Ascending aorta (tissue), 2 donors: ENCODE measurements at regions not wholly inside any gene's neighbourhood (a gene's known extent, or its start where the extent isn't known, plus 50 kb on each side); places are given as distances from the start of the nearest gene placed in this dataset.

Experiments
- DNase-seq, 2 donors: peaks; one replicate each; pipeline ENCODE4 v3.0.0-alpha.2; 2019; ENCODE audit warnings: low spot score in 2 of 2
- H3K27ac ChIP-seq, 2 donors: fragments of 200-600 bp; sonication (generic); one replicate each; pipeline ENCODE4 v1.5.1; 2016 to 2017; ENCODE audit warnings: mild to moderate bottlenecking in 1 of 2
- H3K27me3 ChIP-seq: fragments of 200-600 bp; sonication (generic); one replicate; pipeline ENCODE4 v1.5.1; 2017
- H3K36me3 ChIP-seq, 2 donors: fragments of 200-600 bp; sonication (generic); one replicate each; pipeline ENCODE4 v1.5.1; 2016
- H3K4me1 ChIP-seq, 2 donors: fragments of 200-600 bp; sonication (generic); one replicate each; pipeline ENCODE4 v1.5.1; 2016 to 2017; ENCODE audit warnings: mild to moderate bottlenecking in 1 of 2
- H3K4me3 ChIP-seq, 2 donors: fragments of 200-600 bp; sonication (generic); one replicate each; pipeline ENCODE4 v1.5.1; 2016 to 2017; ENCODE audit warnings: mild to moderate bottlenecking in 1 of 2
- H3K9me3 ChIP-seq, 2 donors: fragments of 200-600 bp; sonication (generic); one replicate each; pipeline ENCODE4 v1.5.1; 2016
- CTCF ChIP-seq, 3 experiments: fragments of 200-600 bp in 2 of 3; fragments of 450-650 bp in 1 of 3; sonication (generic) in 2 of 3; IDR thresholded peaks; one replicate each; pipeline ENCODE4 v1.5.1; 2016 to 2019; ENCODE audit warnings: antibody characterized with exemption in 3 of 3, mild to moderate bottlenecking in 1 of 3, moderate library complexity in 1 of 3
- intact Hi-C: fragments of 100-400 bp; cut with DNase I; formaldehyde crosslinking; loops from one replicate; pipeline ENCODE4 v1.15.1; 2023

GRCh38 chr2:184205048-184205596, 393.2 kb upstream of the ZNF804A start:
- H3K27ac ChIP-seq = no peak overlapping the region
- intact Hi-C loops = no loop called here
- DNase-seq = no peak
- no peak overlapping the region for H3K4me3 ChIP-seq
- no peak for TF ChIP-seq CTCF (IDR thresholded peaks at IDR 0.05)
- H3K9me3 ChIP-seq = no peaks in the 10 kb centered on the region
- no peaks in the 10 kb centered on the region for H3K27me3 ChIP-seq
- no peaks in the 10 kb centered on the region for H3K4me1 ChIP-seq
- no peaks in the 10 kb centered on the region for H3K36me3 ChIP-seq

- H3K4me3 ChIP-seq = no peak overlapping the region
- no peak for TF ChIP-seq CTCF (IDR thresholded peaks at IDR 0.05)
- H3K27ac ChIP-seq = no peak overlapping the region
- H3K9me3 ChIP-seq = no peaks in the 10 kb centered on the region
- intact Hi-C loops = no loop called here
- no peaks in the 10 kb centered on the region for H3K27me3 ChIP-seq
- no peak for DNase-seq
- H3K36me3 ChIP-seq = no peaks in the 10 kb centered on the region
- H3K4me1 ChIP-seq = no peaks in the 10 kb centered on the region
Measured at GRCh38 chr2:184206045-184206444, 392.3 kb upstream of the ZNF804A start.

- H3K4me1 ChIP-seq = no peaks in the 10 kb centered on the region
- no peak overlapping the region for H3K27ac ChIP-seq
- H3K27me3 ChIP-seq = no peaks in the 10 kb centered on the region
- H3K9me3 ChIP-seq = peaks cover 0 to 7% of the 10 kb centered on the region in 2 donors
- H3K36me3 ChIP-seq = no peaks in the 10 kb centered on the region
- no peak for TF ChIP-seq CTCF (IDR thresholded peaks at IDR 0.05)
- intact Hi-C loops = no loop called here
- no peak for DNase-seq
- no peak overlapping the region for H3K4me3 ChIP-seq
Measured at GRCh38 chr2:184210329-184210728, 388.0 kb upstream of the ZNF804A start.

GRCh38 chr2:184215745-184216144, 382.6 kb upstream of the ZNF804A start:
- peaks cover 0 to 7% of the 10 kb centered on the region in 2 donors for H3K9me3 ChIP-seq
- no peak for TF ChIP-seq CTCF (IDR thresholded peaks at IDR 0.05)
- no peaks in the 10 kb centered on the region for H3K36me3 ChIP-seq
- H3K4me3 ChIP-seq = no peak overlapping the region
- H3K27ac ChIP-seq = no peak overlapping the region
- no peaks in the 10 kb centered on the region for H3K27me3 ChIP-seq
- intact Hi-C loops = no loop called here
- DNase-seq = no peak
- no peaks in the 10 kb centered on the region for H3K4me1 ChIP-seq

- no peaks in the 10 kb centered on the region for H3K36me3 ChIP-seq
- no peak for DNase-seq
- H3K9me3 ChIP-seq = no peaks in the 10 kb centered on the region
- intact Hi-C loops = no loop called here
- no peaks in the 10 kb centered on the region for H3K27me3 ChIP-seq
- TF ChIP-seq CTCF (IDR thresholded peaks at IDR 0.05) = no peak
- H3K27ac ChIP-seq = no peak overlapping the region
- H3K4me1 ChIP-seq = no peaks in the 10 kb centered on the region
- H3K4me3 ChIP-seq = no peak overlapping the region
Measured at GRCh38 chr2:184256611-184257010, 341.7 kb upstream of the ZNF804A start.

GRCh38 chr2:184261331-184261730, 337.0 kb upstream of the ZNF804A start:
- H3K36me3 ChIP-seq = no peaks in the 10 kb centered on the region
- H3K4me1 ChIP-seq = no peaks in the 10 kb centered on the region
- H3K4me3 ChIP-seq = no peak overlapping the region
- H3K27me3 ChIP-seq = no peaks in the 10 kb centered on the region
- no peak for DNase-seq
- intact Hi-C loops = no loop called here
- no peaks in the 10 kb centered on the region for H3K9me3 ChIP-seq
- no peak overlapping the region for H3K27ac ChIP-seq
- no peak for TF ChIP-seq CTCF (IDR thresholded peaks at IDR 0.05)
